Lung (tissue), 11 donors: ENCODE measurements at regions not wholly inside any gene's neighbourhood (a gene's known extent, or its start where the extent isn't known, plus 50 kb on each side); places are given as distances from the start of the nearest gene placed in this dataset.
"Not testable (repeated sequence)": the region's sequence is repeated elsewhere in the genome, so short reads cannot be mapped to it uniquely, and the experiment has no call there.

Experiments
- ATAC-seq: fragments of 200-7000 bp; cut with Tn5 transposase; one replicate; pipeline ENCODE4 v1.9.1; 2020; ENCODE audit warnings: moderate number of reproducible peaks; ENCODE audit not compliant: insufficient read depth, low FRiP score
- DNase-seq, 3 donors: peaks; one replicate each; pipeline ENCODE4 v3.0.0-alpha.2; 2013 to 2017
- H3K27ac ChIP-seq, 2 donors: one replicate each; pipeline ENCODE4 v1.5.1; 2013; ENCODE audit warnings: mild to moderate bottlenecking in 2 of 2, moderate library complexity in 2 of 2, control low read depth in 1 of 2, inconsistent platforms in 1 of 2, low read depth in 1 of 2, low read length in 1 of 2
- H3K27me3 ChIP-seq, 3 donors: one replicate each; pipeline ENCODE4 v1.5.1; 2013; ENCODE audit warnings: low read length in 2 of 3; ENCODE audit not compliant: control insufficient read depth in 3 of 3, insufficient read depth in 3 of 3
- H3K36me3 ChIP-seq, 4 donors: one replicate each; pipeline ENCODE4 v1.5.1; 2013; ENCODE audit warnings: low read length in 4 of 4, mild to moderate bottlenecking in 1 of 4, moderate library complexity in 1 of 4; ENCODE audit not compliant: control insufficient read depth in 4 of 4, insufficient read depth in 4 of 4
- H3K4me1 ChIP-seq, 5 donors: one replicate each; pipeline ENCODE4 v1.5.1; 2013; ENCODE audit warnings: low read length in 5 of 5, mild to moderate bottlenecking in 2 of 5, moderate library complexity in 1 of 5; ENCODE audit not compliant: control insufficient read depth in 5 of 5, insufficient read depth in 5 of 5
- H3K4me3 ChIP-seq: one replicate; pipeline ENCODE4 v1.5.1; 2013; ENCODE audit warnings: mild to moderate bottlenecking, control low read depth, moderate library complexity
- H3K9ac ChIP-seq, 2 donors: one replicate each; pipeline ENCODE4 v1.5.1; 2013; ENCODE audit warnings: low read length in 2 of 2, control low read depth in 1 of 2; ENCODE audit not compliant: insufficient read depth in 1 of 2
- H3K9me3 ChIP-seq, 4 donors: one replicate each; pipeline ENCODE4 v1.5.1; 2013; ENCODE audit warnings: low read length in 3 of 4, mild to moderate bottlenecking in 1 of 4, moderate library complexity in 1 of 4; ENCODE audit not compliant: control insufficient read depth in 4 of 4, insufficient read depth in 3 of 4
- WGBS, 2 donors: extraction: QIAGEN DNeasy Blood & Tissue Kit; methylation state at CpG; one replicate each; pipeline ENCODE4 v1.1.7; 2013; 5-methylcytosine and 5-hydroxymethylcytosine counted together
- TF ChIP-seq, protein P1 (sequence below): IDR thresholded peaks from 2 replicates; pipeline ENCODE4 v1.5.1; 2012; ENCODE audit warnings: mild to moderate bottlenecking; ENCODE audit errors: control extremely low read depth, extremely low read depth
- donor health status: control.
- donor health status: control.
- donor health status: Bipolar disorder and iron deficiency.
- donor health status: healthy.
- donor health status: DM: yes; HTN: yes; CAD: no.

DNA sequence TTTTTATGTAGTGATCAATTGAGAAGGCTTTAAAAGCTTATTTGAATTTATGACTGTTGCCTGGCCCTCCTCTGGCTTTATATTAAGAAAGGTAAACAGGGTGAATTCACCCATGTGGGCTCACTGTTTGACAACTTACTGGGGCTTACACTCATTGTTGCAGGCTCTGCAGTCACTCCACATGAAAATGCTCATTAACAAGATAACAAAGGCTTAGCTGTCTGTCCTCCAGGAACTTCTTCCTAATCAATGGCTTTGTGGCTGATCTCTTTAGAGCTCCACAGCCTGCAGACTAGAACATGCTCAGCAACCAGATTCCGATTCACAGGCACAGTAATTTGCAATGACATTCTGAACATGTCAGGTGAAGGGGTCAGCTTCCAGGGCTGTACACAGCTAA is 323.2 kb upstream of the MAN1A1 start:
- H3K36me3 ChIP-seq = no peaks in the 10 kb centered on the region
- H3K27ac ChIP-seq = no peak overlapping the region
- no peaks in the 10 kb centered on the region for H3K4me1 ChIP-seq
- ATAC-seq (no peak), DNase-seq (no peak)
- WGBS, 2 donors = 91 to 93% methylated on average over 1 of the region's 1 CpG
- no peak overlapping the region for H3K9ac ChIP-seq
- no peak overlapping the region for H3K4me3 ChIP-seq
- H3K9me3 ChIP-seq = no peaks in the 10 kb centered on the region
- no peaks in the 10 kb centered on the region for H3K27me3 ChIP-seq
- TF ChIP-seq, protein P1, sequence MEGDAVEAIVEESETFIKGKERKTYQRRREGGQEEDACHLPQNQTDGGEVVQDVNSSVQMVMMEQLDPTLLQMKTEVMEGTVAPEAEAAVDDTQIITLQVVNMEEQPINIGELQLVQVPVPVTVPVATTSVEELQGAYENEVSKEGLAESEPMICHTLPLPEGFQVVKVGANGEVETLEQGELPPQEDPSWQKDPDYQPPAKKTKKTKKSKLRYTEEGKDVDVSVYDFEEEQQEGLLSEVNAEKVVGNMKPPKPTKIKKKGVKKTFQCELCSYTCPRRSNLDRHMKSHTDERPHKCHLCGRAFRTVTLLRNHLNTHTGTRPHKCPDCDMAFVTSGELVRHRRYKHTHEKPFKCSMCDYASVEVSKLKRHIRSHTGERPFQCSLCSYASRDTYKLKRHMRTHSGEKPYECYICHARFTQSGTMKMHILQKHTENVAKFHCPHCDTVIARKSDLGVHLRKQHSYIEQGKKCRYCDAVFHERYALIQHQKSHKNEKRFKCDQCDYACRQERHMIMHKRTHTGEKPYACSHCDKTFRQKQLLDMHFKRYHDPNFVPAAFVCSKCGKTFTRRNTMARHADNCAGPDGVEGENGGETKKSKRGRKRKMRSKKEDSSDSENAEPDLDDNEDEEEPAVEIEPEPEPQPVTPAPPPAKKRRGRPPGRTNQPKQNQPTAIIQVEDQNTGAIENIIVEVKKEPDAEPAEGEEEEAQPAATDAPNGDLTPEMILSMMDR = no peak

DNA sequence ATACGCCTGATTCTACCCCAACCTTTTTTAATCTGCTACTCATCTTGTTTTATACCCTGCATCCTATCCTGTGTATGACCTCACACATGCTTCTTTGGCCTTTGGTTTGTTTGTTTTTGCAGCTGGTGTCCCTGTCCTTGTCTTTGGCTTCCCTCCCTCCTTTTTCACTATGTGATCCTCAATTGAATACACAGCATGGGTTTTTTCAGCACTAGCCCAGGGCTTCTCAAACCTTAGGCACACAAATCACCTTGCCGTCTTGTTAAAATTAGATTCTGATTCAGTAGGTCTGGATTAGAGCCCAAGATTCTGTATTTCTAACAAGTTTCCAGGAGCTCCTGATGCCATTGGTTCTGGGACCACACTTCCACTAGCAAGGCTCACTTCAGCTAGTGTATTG is 321.5 kb upstream of the MAN1A1 start:
- Histone ChIP-seq H3K9ac (no peak overlapping the region), H3K4me1 (no peaks in the 10 kb centered on the region), H3K27me3 (no peaks in the 10 kb centered on the region), H3K9me3 (no peaks in the 10 kb centered on the region), H3K4me3 (no peak overlapping the region), H3K36me3 (no peaks in the 10 kb centered on the region), H3K27ac (no peak overlapping the region)
- TF ChIP-seq, protein P1 = no peak
- 95 to 100% methylated on average over 2 of the region's 2 CpGs for WGBS, 2 donors
- DNase-seq (no peak), ATAC-seq (no peak)

DNA sequence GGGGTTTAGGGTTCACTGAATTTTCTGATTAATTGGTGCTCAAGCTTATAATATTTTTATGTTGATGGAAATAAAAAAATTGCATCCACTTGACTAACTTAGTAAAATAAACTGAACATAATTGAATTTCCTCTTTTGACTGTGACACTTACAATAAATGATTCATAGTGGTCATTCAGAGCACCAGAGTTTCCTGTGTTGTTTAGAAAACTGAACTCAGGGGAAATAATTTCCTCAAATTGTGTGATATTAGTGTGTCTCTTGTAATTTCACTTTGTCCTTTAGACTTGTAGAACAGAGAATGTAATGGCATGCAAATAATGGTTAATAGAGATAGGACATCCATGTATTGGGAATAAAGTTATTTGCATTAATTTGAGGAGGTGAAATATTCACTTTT is 319.7 kb upstream of the MAN1A1 start:
- TF ChIP-seq, protein P1 = no peak
- no peak overlapping the region for H3K27ac ChIP-seq
- peaks cover 0 to 2% (median 0%) of the 10 kb centered on the region in 4 donors for H3K9me3 ChIP-seq
- H3K36me3 ChIP-seq = no peaks in the 10 kb centered on the region
- no peaks in the 10 kb centered on the region for H3K4me1 ChIP-seq
- no peaks in the 10 kb centered on the region for H3K27me3 ChIP-seq
- DNase-seq (no peak), ATAC-seq (no peak)
- H3K9ac ChIP-seq = no peak overlapping the region
- H3K4me3 ChIP-seq = no peak overlapping the region

DNA sequence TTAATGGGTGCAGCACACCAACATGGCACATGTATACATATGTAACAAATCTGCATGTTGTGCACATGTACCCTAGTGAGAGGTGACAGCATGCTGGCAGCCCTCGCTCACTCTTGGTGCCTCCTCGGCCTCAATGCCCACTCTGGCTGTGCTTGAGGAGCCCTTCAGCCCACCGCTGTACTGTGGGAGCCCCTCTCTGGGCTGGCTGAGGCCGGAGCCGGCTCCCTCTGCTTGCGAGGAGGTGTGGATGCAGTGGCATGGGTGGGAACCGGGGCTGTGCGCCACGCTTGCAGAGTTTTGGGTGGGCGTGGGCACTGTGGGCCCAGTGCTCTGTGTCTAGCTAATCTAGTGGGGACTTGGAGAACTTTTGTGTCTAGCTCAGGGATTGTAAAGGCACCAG is 315.9 kb upstream of the MAN1A1 start:
- H3K27ac ChIP-seq, H3K9ac ChIP-seq, DNase-seq, H3K9me3 ChIP-seq, ATAC-seq, H3K4me1 ChIP-seq, H3K4me3 ChIP-seq, H3K27me3 ChIP-seq, H3K36me3 ChIP-seq: not testable (repeated sequence)
- 91 to 93% methylated on average over 10 of the region's 10 CpGs for WGBS, 2 donors
